ENCODE measurements at regions not wholly inside any gene's neighbourhood (a gene's known extent, or its start where the extent isn't known, plus 50 kb on each side); places are given as distances from the start of the nearest gene placed in this dataset.

DNA sequence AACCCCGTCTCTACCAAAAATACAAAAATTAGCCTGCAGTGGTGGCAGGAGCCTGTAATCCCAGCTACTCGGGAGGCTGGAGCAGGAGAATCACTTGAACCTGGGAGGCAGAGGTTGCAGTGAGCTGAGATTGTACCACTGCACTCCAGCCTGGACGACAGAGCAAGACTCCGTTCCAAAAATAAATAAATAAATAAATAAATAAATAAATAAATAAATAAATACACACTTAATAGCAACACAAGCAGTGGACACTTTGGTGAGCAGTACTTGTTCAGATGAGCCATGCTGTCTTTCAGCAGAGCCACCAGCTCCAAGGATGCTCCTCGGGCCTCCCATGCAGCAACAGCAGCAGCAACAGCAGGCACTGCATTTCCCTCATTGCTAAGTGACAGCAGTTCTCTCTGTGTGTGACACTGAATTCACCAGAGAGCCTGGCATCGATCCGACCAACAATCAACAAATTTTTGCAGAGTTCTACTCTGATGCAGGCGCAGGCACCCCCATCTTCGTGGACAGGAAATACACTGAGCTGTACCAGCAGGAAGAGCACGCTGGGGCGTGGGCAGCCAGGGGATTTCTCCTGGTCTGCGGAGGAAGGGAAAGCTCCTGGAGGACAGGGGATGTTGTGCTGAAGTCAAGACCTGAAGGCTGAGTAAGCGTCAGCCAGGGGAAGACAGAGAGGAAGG lies 54.0 kb upstream of the SNX9 start:
- in situ Hi-C loops (cut with HindIII; ENCODE audit: low sequenced_read_pairs): no loop called here

DNA sequence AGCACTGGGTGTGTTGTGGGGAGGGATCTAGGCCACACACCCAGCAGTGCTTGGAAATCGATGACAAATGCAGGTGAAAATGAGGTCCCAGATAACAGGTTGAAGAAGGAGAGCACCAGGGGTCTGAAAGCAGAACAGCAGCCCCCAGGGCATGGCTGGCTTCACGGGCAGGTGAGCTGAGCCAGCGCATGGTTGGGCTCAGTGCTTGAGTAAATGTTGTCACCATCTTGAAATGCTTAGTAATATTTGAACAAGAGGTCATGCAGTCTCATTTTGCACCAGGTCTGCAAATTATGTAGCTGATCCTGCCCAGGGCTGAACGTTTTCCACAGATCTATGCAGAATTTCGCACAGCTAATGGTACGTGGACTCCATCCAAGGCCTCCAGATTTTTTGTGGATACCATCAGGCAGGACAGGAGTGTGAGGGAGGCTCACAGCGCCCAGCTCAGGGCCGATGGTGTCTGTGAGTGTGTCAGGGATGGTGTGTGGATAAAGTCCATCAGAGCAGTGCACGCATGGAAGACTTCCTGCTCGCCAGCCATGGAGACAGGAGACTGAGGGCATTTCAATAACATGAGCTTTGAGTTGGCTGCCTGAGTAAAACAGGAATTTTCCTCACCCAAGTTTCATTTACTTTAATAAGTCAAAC lies 53.1 kb upstream of the SNX9 start:
- in situ Hi-C loops (cut with HindIII; ENCODE audit: low sequenced_read_pairs): no loop called here

DNA sequence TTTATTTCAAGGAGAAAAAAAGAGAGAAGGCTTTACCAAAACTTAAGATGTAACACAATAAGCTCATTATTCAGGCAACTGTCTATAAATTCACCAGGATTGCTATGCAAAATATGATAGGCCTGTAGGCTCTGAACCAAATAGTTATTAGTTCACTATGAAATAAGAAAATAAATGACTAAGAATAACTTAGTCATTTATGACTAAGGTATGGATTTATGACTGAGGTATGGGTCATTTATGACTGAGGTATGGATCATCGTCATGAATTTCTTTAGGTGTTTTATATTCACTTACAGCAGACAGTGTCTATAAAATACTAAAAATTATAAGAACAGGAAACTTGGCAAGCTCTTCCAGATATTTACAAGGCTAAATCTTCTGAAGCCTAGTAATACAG lies 52.1 kb upstream of the SNX9 start:
- in situ Hi-C loops (cut with HindIII; ENCODE audit: low sequenced_read_pairs): no loop called here

GRCh38 chr6:157772820-157773219 lies 50.2 kb upstream of the SNX9 start:
- in situ Hi-C loops (cut with HindIII; ENCODE audit: low sequenced_read_pairs): no loop called here

Data from DLD1 (cell line).